Ascending aorta (tissue), 2 donors: ENCODE measurements at regions not wholly inside any gene's neighbourhood (a gene's known extent, or its start where the extent isn't known, plus 50 kb on each side); places are given as distances from the start of the nearest gene placed in this dataset.

Experiments
- DNase-seq, 2 donors: peaks; one replicate each; pipeline ENCODE4 v3.0.0-alpha.2; 2019; ENCODE audit warnings: low spot score in 2 of 2
- H3K27ac ChIP-seq, 2 donors: fragments of 200-600 bp; sonication (generic); one replicate each; pipeline ENCODE4 v1.5.1; 2016 to 2017; ENCODE audit warnings: mild to moderate bottlenecking in 1 of 2
- H3K27me3 ChIP-seq: fragments of 200-600 bp; sonication (generic); one replicate; pipeline ENCODE4 v1.5.1; 2017
- H3K36me3 ChIP-seq, 2 donors: fragments of 200-600 bp; sonication (generic); one replicate each; pipeline ENCODE4 v1.5.1; 2016
- H3K4me1 ChIP-seq, 2 donors: fragments of 200-600 bp; sonication (generic); one replicate each; pipeline ENCODE4 v1.5.1; 2016 to 2017; ENCODE audit warnings: mild to moderate bottlenecking in 1 of 2
- H3K4me3 ChIP-seq, 2 donors: fragments of 200-600 bp; sonication (generic); one replicate each; pipeline ENCODE4 v1.5.1; 2016 to 2017; ENCODE audit warnings: mild to moderate bottlenecking in 1 of 2
- H3K9me3 ChIP-seq, 2 donors: fragments of 200-600 bp; sonication (generic); one replicate each; pipeline ENCODE4 v1.5.1; 2016
- intact Hi-C: fragments of 100-400 bp; cut with DNase I; formaldehyde crosslinking; loops from one replicate; pipeline ENCODE4 v1.15.1; 2023
- TF ChIP-seq, protein P1 (sequence below), 3 experiments: fragments of 200-600 bp in 2 of 3; fragments of 450-650 bp in 1 of 3; sonication (generic) in 2 of 3; IDR thresholded peaks; one replicate each; pipeline ENCODE4 v1.5.1; 2016 to 2019; ENCODE audit warnings: antibody characterized with exemption in 3 of 3, mild to moderate bottlenecking in 1 of 3, moderate library complexity in 1 of 3

DNA sequence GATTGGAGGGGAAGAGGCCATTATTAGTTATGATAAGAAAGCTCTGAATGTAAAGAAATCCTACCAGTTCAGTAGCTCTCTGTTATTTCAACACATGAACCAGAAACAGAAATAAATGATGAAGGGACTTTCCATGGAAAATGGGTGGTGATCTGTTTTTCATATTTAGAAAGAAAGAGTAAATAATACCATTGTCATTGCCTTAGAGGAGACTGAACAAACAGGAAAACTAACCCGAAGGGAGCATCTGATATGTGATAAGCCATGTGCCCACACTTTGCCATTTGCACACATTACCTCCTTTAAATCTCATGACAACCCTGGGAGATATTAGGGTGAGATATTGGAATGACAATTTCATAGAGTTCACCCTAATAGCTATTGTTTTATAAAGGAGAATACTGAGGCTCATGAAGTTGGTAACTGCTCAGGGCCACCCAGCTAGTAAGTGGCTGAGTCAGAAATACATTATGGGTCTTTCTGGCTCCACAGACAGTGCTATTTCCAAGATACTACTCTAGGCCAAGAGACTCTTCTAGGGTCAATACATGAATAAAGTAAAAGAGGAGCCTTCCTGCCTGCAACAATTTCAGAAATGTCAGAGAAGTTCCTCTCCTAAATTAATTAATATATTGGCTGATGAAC, 111.0 kb upstream of the SLIT3 start:
- Histone ChIP-seq H3K4me3 (no peak overlapping the region), H3K27me3 (no peaks in the 10 kb centered on the region), H3K36me3 (no peaks in the 10 kb centered on the region), H3K4me1 (no peaks in the 10 kb centered on the region), H3K27ac (no peak overlapping the region), H3K9me3 (no peaks in the 10 kb centered on the region)
- no peak for DNase-seq
- intact Hi-C loops = no loop called here
- TF ChIP-seq, protein P1, sequence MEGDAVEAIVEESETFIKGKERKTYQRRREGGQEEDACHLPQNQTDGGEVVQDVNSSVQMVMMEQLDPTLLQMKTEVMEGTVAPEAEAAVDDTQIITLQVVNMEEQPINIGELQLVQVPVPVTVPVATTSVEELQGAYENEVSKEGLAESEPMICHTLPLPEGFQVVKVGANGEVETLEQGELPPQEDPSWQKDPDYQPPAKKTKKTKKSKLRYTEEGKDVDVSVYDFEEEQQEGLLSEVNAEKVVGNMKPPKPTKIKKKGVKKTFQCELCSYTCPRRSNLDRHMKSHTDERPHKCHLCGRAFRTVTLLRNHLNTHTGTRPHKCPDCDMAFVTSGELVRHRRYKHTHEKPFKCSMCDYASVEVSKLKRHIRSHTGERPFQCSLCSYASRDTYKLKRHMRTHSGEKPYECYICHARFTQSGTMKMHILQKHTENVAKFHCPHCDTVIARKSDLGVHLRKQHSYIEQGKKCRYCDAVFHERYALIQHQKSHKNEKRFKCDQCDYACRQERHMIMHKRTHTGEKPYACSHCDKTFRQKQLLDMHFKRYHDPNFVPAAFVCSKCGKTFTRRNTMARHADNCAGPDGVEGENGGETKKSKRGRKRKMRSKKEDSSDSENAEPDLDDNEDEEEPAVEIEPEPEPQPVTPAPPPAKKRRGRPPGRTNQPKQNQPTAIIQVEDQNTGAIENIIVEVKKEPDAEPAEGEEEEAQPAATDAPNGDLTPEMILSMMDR (IDR thresholded peaks at IDR 0.05) = no peak

DNA sequence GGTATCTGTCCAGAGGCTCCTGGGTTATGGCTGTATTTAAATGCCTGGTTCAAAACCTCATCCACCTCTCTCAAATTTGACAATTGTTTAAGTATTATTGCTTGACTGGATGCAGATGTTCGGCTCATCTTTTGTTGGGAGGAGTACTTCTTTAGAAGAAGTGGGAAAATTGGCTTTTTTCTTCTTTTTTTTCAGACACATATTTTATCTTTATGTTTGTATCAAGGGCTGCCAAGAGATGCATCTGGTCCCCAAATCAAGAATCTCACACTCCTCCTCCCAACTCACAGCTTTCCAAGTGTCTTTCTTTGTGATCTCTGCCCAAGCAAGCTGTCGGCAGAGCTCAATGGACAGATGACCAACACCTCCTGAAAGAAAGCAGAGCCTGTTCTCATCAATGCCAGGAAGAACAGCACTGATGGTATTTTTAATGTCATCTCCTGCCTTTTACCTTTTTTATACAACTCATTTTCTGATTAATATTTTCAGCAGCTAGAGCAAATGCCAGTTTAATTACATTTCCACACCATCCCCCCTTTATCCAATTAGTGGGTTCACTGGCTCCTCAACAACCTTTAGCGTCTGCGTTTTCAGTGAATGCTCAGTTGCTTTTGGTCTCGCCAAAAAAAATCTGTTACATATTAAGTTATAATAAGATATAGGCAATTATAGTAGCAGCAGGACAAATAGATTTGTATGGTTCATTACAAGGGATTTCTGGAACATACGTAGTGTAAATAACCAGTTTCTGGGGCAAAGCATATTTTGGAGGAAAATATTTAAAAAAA, 110.3 kb upstream of the SLIT3 start:
- intact Hi-C loops = no loop called here
- H3K36me3 ChIP-seq = no peaks in the 10 kb centered on the region
- no peak for DNase-seq
- H3K27me3 ChIP-seq = no peaks in the 10 kb centered on the region
- H3K9me3 ChIP-seq = no peaks in the 10 kb centered on the region
- TF ChIP-seq, protein P1 (IDR thresholded peaks at IDR 0.05) = no peak
- no peaks in the 10 kb centered on the region for H3K4me1 ChIP-seq
- no peak overlapping the region for H3K27ac ChIP-seq
- no peak overlapping the region for H3K4me3 ChIP-seq

DNA sequence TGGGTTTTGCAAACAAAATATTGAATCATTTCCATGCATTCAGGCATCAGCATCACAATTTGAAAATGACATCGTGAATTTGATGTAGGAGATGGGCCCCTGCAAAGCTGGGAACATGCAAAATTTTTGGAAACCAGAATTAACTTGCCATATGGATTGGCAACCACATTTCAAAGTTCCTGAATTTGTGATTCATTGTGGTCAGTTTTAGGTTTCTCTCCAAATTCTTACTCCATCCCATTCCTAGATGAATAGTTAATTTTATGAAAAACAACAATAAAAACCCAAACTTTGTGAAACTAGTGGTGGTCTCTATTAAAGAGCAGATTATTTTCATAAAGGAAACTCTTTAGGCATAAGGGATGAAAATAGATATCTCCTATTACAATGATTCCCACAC, 107.8 kb upstream of the SLIT3 start:
- Histone ChIP-seq H3K27ac (no peak overlapping the region), H3K36me3 (no peaks in the 10 kb centered on the region), H3K27me3 (no peaks in the 10 kb centered on the region), H3K4me1 (no peaks in the 10 kb centered on the region), H3K9me3 (no peaks in the 10 kb centered on the region), H3K4me3 (no peak overlapping the region)
- DNase-seq = no peak
- TF ChIP-seq, protein P1 (IDR thresholded peaks at IDR 0.05) = no peak
- intact Hi-C loops = no loop called here

DNA sequence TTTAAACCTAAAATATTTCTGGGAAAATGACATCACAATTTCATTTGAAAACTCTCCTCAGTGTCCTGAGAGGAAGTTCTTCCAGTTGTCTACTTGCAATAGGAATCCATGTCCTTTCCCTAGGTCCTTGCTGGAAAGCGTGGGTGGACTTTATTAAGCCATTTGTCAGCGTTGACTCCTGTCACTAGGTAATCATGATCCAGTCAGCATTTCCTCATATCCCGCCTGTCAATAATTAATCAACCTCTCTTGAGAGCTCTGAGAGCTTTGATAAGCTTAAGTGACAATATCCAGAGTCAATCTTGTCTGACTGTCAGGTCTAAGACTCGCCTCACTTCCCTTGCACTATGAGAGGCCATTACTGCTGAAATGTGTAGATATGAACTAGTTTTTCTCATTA, 107.2 kb upstream of the SLIT3 start:
- H3K4me3 ChIP-seq = no peak overlapping the region
- H3K27me3 ChIP-seq = no peaks in the 10 kb centered on the region
- H3K4me1 ChIP-seq = no peaks in the 10 kb centered on the region
- no peaks in the 10 kb centered on the region for H3K36me3 ChIP-seq
- TF ChIP-seq, protein P1 (IDR thresholded peaks at IDR 0.05) = no peak
- no peak overlapping the region for H3K27ac ChIP-seq
- intact Hi-C loops = no loop called here
- DNase-seq = no peak
- H3K9me3 ChIP-seq = no peaks in the 10 kb centered on the region

DNA sequence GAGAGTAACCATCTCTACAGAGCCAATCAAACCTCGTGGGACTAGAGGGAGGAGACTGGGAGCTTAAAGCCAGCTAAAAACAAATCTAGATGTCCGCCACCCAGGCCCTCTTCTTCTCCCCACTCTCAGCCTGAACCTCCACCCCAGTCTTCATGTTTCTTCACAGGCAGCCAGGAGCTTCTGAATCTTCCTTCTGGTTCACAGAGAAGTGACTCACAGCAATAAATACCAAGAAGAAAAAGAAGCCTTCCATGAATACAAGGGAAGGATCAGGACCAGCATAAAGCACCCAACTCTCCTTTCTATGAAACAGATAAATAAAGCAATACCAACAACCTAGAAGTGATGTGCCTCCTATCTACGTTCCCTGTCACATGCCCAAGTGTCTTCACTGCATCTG, 103.3 kb upstream of the SLIT3 start:
- DNase-seq = no peak
- H3K9me3 ChIP-seq = no peaks in the 10 kb centered on the region
- intact Hi-C loops = no loop called here
- no peaks in the 10 kb centered on the region for H3K27me3 ChIP-seq
- no peaks in the 10 kb centered on the region for H3K4me1 ChIP-seq
- TF ChIP-seq, protein P1 (IDR thresholded peaks at IDR 0.05) = no peak
- no peak overlapping the region for H3K27ac ChIP-seq
- no peaks in the 10 kb centered on the region for H3K36me3 ChIP-seq
- H3K4me3 ChIP-seq = no peak overlapping the region
